ENCODE measurements at regions not wholly inside any gene's neighbourhood (a gene's known extent, or its start where the extent isn't known, plus 50 kb on each side); places are given as distances from the start of the nearest gene placed in this dataset.

GRCh38 chr5:74422030-74422429, 218.5 kb downstream of the ENC1 start:
- DNase-seq (ENCODE audit: insufficient read length, low spot score) (no peak), FAIRE-seq (no peak)
- no peak for TF ChIP-seq POLR2A (IDR thresholded peaks at IDR 0.05; ENCODE audit: low read depth, low read length)
- no peak for TF ChIP-seq POLR2AphosphoS5 (IDR thresholded peaks at IDR 0.05; ENCODE audit: low read depth, low read length)
- no peak for TF ChIP-seq SPI1 (IDR thresholded peaks at IDR 0.05; ENCODE audit: low read depth, low read length)
- no peak for TF ChIP-seq TAF1 (IDR thresholded peaks at IDR 0.05; ENCODE audit: low read depth, low read length)
- TF ChIP-seq POU2F2 (IDR thresholded peaks at IDR 0.05; ENCODE audit: low read depth, low read length): no peak

GRCh38 chr5:74421377-74421776, 219.2 kb downstream of the ENC1 start:
- no peak for TF ChIP-seq PAX5 (IDR thresholded peaks at IDR 0.05; ENCODE audit: insufficient read depth, low read length, severe bottlenecking)
- no peak for TF ChIP-seq POLR2A (IDR thresholded peaks at IDR 0.05; ENCODE audit: low read depth, low read length)
- TF ChIP-seq SPI1 (IDR thresholded peaks at IDR 0.05; ENCODE audit: low read depth, low read length): no peak
- no peak for TF ChIP-seq TAF1 (IDR thresholded peaks at IDR 0.05; ENCODE audit: low read depth, low read length)
- TF ChIP-seq POLR2AphosphoS5 (IDR thresholded peaks at IDR 0.05; ENCODE audit: low read depth, low read length): no peak
- TF ChIP-seq POU2F2 (IDR thresholded peaks at IDR 0.05; ENCODE audit: low read depth, low read length): no peak
- DNase-seq (ENCODE audit: insufficient read length, low spot score) (no peak), FAIRE-seq (no peak)

GRCh38 chr5:74420947-74421346, 219.6 kb downstream of the ENC1 start:
- TF ChIP-seq SPI1 (IDR thresholded peaks at IDR 0.05; ENCODE audit: low read depth, low read length) (no peak), POLR2A (IDR thresholded peaks at IDR 0.05; ENCODE audit: low read depth, low read length) (no peak), TAF1 (IDR thresholded peaks at IDR 0.05; ENCODE audit: low read depth, low read length) (no peak), POU2F2 (IDR thresholded peaks at IDR 0.05; ENCODE audit: low read depth, low read length) (no peak)
- DNase-seq (ENCODE audit: insufficient read length, low spot score) (no peak), FAIRE-seq (no peak)

GRCh38 chr5:74420220-74420619, 220.3 kb downstream of the ENC1 start:
- DNase-seq (ENCODE audit: insufficient read length, low spot score) (no peak), FAIRE-seq (no peak)
- TF ChIP-seq POLR2AphosphoS5 (IDR thresholded peaks at IDR 0.05; ENCODE audit: low read depth, low read length): no peak
- TF ChIP-seq POLR2A (IDR thresholded peaks at IDR 0.05; ENCODE audit: low read depth, low read length): no peak
- TF ChIP-seq POU2F2 (IDR thresholded peaks at IDR 0.05; ENCODE audit: low read depth, low read length): no peak
- TF ChIP-seq TAF1 (IDR thresholded peaks at IDR 0.05; ENCODE audit: low read depth, low read length): no peak
- TF ChIP-seq PAX5 (IDR thresholded peaks at IDR 0.05; ENCODE audit: insufficient read depth, low read length, severe bottlenecking): no peak
- no peak for TF ChIP-seq SPI1 (IDR thresholded peaks at IDR 0.05; ENCODE audit: low read depth, low read length)

GRCh38 chr5:74419468-74419867, 221.1 kb downstream of the ENC1 start:
- TF ChIP-seq POU2F2 (IDR thresholded peaks at IDR 0.05; ENCODE audit: low read depth, low read length) (no peak), POLR2A (IDR thresholded peaks at IDR 0.05; ENCODE audit: low read depth, low read length) (no peak), POLR2AphosphoS5 (IDR thresholded peaks at IDR 0.05; ENCODE audit: low read depth, low read length) (no peak), PAX5 (IDR thresholded peaks at IDR 0.05; ENCODE audit: insufficient read depth, low read length, severe bottlenecking) (no peak), SPI1 (IDR thresholded peaks at IDR 0.05; ENCODE audit: low read depth, low read length) (no peak), TAF1 (IDR thresholded peaks at IDR 0.05; ENCODE audit: low read depth, low read length) (no peak)
- FAIRE-seq: no peak

GRCh38 chr5:74418709-74419108, 221.8 kb downstream of the ENC1 start:
- TF ChIP-seq POU2F2 (IDR thresholded peaks at IDR 0.05; ENCODE audit: low read depth, low read length) (no peak), SPI1 (IDR thresholded peaks at IDR 0.05; ENCODE audit: low read depth, low read length) (no peak), TAF1 (IDR thresholded peaks at IDR 0.05; ENCODE audit: low read depth, low read length) (no peak), PAX5 (IDR thresholded peaks at IDR 0.05; ENCODE audit: insufficient read depth, low read length, severe bottlenecking) (no peak), POLR2AphosphoS5 (IDR thresholded peaks at IDR 0.05; ENCODE audit: low read depth, low read length) (no peak), POLR2A (IDR thresholded peaks at IDR 0.05; ENCODE audit: low read depth, low read length) (no peak)
- FAIRE-seq: no peak
- no peak for DNase-seq (ENCODE audit: insufficient read length, low spot score)

More at GRCh38 chr5:74419468-74419867, 221.1 kb downstream of the ENC1 start:
- no peak for DNase-seq (ENCODE audit: insufficient read length, low spot score)

- DNase-seq (ENCODE audit: insufficient read length, low spot score) (no peak), FAIRE-seq (no peak)
- TF ChIP-seq SPI1 (IDR thresholded peaks at IDR 0.05; ENCODE audit: low read depth, low read length) (no peak), TAF1 (IDR thresholded peaks at IDR 0.05; ENCODE audit: low read depth, low read length) (no peak), POU2F2 (IDR thresholded peaks at IDR 0.05; ENCODE audit: low read depth, low read length) (no peak), POLR2A (IDR thresholded peaks at IDR 0.05; ENCODE audit: low read depth, low read length) (no peak), POLR2AphosphoS5 (IDR thresholded peaks at IDR 0.05; ENCODE audit: low read depth, low read length) (no peak), PAX5 (IDR thresholded peaks at IDR 0.05; ENCODE audit: insufficient read depth, low read length, severe bottlenecking) (no peak)
Observed at GRCh38 chr5:74418261-74418660, 222.3 kb downstream of the ENC1 start.

- TF ChIP-seq PAX5 (IDR thresholded peaks at IDR 0.05; ENCODE audit: insufficient read depth, low read length, severe bottlenecking): no peak
- no peak for TF ChIP-seq POU2F2 (IDR thresholded peaks at IDR 0.05; ENCODE audit: low read depth, low read length)
- TF ChIP-seq POLR2A (IDR thresholded peaks at IDR 0.05; ENCODE audit: low read depth, low read length): no peak
- no peak for DNase-seq (ENCODE audit: insufficient read length, low spot score)
- no peak for FAIRE-seq
Observed at GRCh38 chr5:74415695-74416102, 224.8 kb downstream of the ENC1 start.

GRCh38 chr5:74414228-74414627, 226.3 kb downstream of the ENC1 start:
- TF ChIP-seq POLR2A (IDR thresholded peaks at IDR 0.05; ENCODE audit: low read depth, low read length) (no peak), SPI1 (IDR thresholded peaks at IDR 0.05; ENCODE audit: low read depth, low read length) (no peak)
- DNase-seq (ENCODE audit: insufficient read length, low spot score) (no peak), FAIRE-seq (no peak)

- DNase-seq (ENCODE audit: insufficient read length, low spot score): no peak
- FAIRE-seq: no peak
- TF ChIP-seq TAF1 (IDR thresholded peaks at IDR 0.05; ENCODE audit: low read depth, low read length) (no peak), SPI1 (IDR thresholded peaks at IDR 0.05; ENCODE audit: low read depth, low read length) (no peak), PAX5 (IDR thresholded peaks at IDR 0.05; ENCODE audit: insufficient read depth, low read length, severe bottlenecking) (no peak), POU2F2 (IDR thresholded peaks at IDR 0.05; ENCODE audit: low read depth, low read length) (no peak)
Observed at GRCh38 chr5:74413403-74414048, 227.0 kb downstream of the ENC1 start.

Data from GM12891 (cell line).